Caco-2 (cell line): ENCODE measurements at regions not wholly inside any gene's neighbourhood (a gene's known extent, or its start where the extent isn't known, plus 50 kb on each side); places are given as distances from the start of the nearest gene placed in this dataset.

Source experiments
- BruUV-seq: library from RNA; stranded (reverse); fragments of 400-500 nt; replicated peaks from 2 replicates; lab custom pipeline; 2021; lab: Mats Ljungman, UMichigan
- CTCF ChIA-PET: fragments of 300-600 bp; sonication (Branson Sonifier 250); formaldehyde crosslinking; loops from one replicate; lab custom pipeline; 2022; ENCODE audit warnings: antibody characterized with exemption; lab: Charles Lee
- POLR2A ChIA-PET: fragments of 300-600 bp; sonication (Branson Sonifier 250); formaldehyde crosslinking; loops from one replicate; lab custom pipeline; 2022; ENCODE audit warnings: antibody characterized with exemption; lab: Charles Lee
- DNase-seq, 2 experiments: peaks; one replicate each; pipeline versions ENCODE4 v3.0.0 to v3.0.0-alpha.2; 2020 to 2022
- H3K27me3 ChIP-seq: replicated peaks from 2 replicates; pipeline ENCODE4 v1.6.0; 2011; ENCODE audit warnings: low read length; ENCODE audit not compliant: control insufficient read depth, insufficient read depth
- H3K36me3 ChIP-seq: 2 replicates; pipeline ENCODE4 v1.5.1; 2011; ENCODE audit warnings: low read length; ENCODE audit not compliant: control insufficient read depth, insufficient read depth
- H3K4me1 ChIP-seq: fragments of 250-450 bp; sonication (Bioruptor Pico); 2 replicates; pipeline ENCODE4 v1.5.1; 2020; ENCODE audit warnings: mild to moderate bottlenecking
- H3K4me3 ChIP-seq: 2 replicates; pipeline ENCODE4 v1.5.1; 2011; ENCODE audit warnings: low read depth, mild to moderate bottlenecking, control low read depth, low read length
- H3K9me3 ChIP-seq: fragments of 250-450 bp; sonication (Bioruptor Pico); 2 replicates; pipeline ENCODE4 v1.5.1; 2020; ENCODE audit warnings: mild to moderate bottlenecking, moderate library complexity
- H3K27ac Mint-ChIP-seq: one replicate; pipeline ENCODE4 v1.8.0; 2022; ENCODE audit warnings: mixed read lengths; ENCODE audit not compliant: unreplicated experiment
- H3K27me3 Mint-ChIP-seq: one replicate; pipeline ENCODE4 v1.8.0; 2022; ENCODE audit warnings: mixed read lengths; ENCODE audit not compliant: insufficient read depth, unreplicated experiment
- H3K36me3 Mint-ChIP-seq: one replicate; pipeline ENCODE4 v1.8.0; 2022; ENCODE audit warnings: mild to moderate bottlenecking, mixed read lengths; ENCODE audit not compliant: insufficient read depth, unreplicated experiment
- H3K4me1 Mint-ChIP-seq: one replicate; pipeline ENCODE4 v1.8.0; 2022; ENCODE audit warnings: low read depth, mixed read lengths; ENCODE audit not compliant: unreplicated experiment
- H3K4me3 Mint-ChIP-seq: one replicate; pipeline ENCODE4 v1.8.0; 2022; ENCODE audit warnings: mild to moderate bottlenecking, moderate library complexity, mixed read lengths; ENCODE audit not compliant: unreplicated experiment
- H3K9me3 Mint-ChIP-seq: one replicate; pipeline ENCODE4 v1.8.0; 2022; ENCODE audit warnings: mixed read lengths; ENCODE audit not compliant: unreplicated experiment
- CTCF ChIP-seq, 2 experiments: fragments of 200-600 bp in 1 of 2; IDR thresholded peaks; 1 replicate in 1 of 2; 2 replicates in 1 of 2; pipeline versions ENCODE4 v1.5.1 to v1.8.0; 2011 to 2022; ENCODE audit warnings: antibody characterized with exemption in 1 of 2, control low read depth in 1 of 2, inconsistent platforms in 1 of 2, low read depth in 1 of 2, low read length in 1 of 2, mild to moderate bottlenecking in 1 of 2, moderate library complexity in 1 of 2; ENCODE audit not compliant: insufficient read depth in 1 of 2, severe bottlenecking in 1 of 2, unreplicated experiment in 1 of 2
- intact Hi-C: fragments of 100-400 bp; cut with micrococcal nuclease; formaldehyde crosslinking; loops from one replicate; pipeline ENCODE4 v1.10.0; 2022; ENCODE audit not compliant: unreplicated experiment

GRCh38 chr3:82031596-82031995 lies 270.2 kb upstream of the GBE1 start:
- no peak for DNase-seq
- no peak overlapping the region for H3K4me3 ChIP-seq
- no peaks in the 10 kb centered on the region for H3K9me3 Mint-ChIP-seq
- H3K27me3 ChIP-seq, result no peaks in the 10 kb centered on the region
- ChIA-PET POLR2A (no interaction called here), CTCF (no interaction called here)
- BruUV-seq, result no TSS peak
- H3K4me1 Mint-ChIP-seq, result no peaks in the 10 kb centered on the region
- H3K36me3 ChIP-seq, result no peaks in the 10 kb centered on the region
- no peak overlapping the region for H3K27ac Mint-ChIP-seq
- intact Hi-C loops, result no loop called here
- H3K36me3 Mint-ChIP-seq, result no peaks in the 10 kb centered on the region
- no peaks in the 10 kb centered on the region for H3K9me3 ChIP-seq
- TF ChIP-seq CTCF (IDR thresholded peaks at IDR 0.05; ENCODE audit: insufficient read depth in 1 of 2, low read depth in 1 of 2, low read length in 1 of 2, severe bottlenecking in 1 of 2, unreplicated experiment in 1 of 2), result no peak
- peaks cover 8% of the 10 kb centered on the region for H3K27me3 Mint-ChIP-seq
- no peak overlapping the region for H3K4me3 Mint-ChIP-seq
- H3K4me1 ChIP-seq, result no peaks in the 10 kb centered on the region

DNA sequence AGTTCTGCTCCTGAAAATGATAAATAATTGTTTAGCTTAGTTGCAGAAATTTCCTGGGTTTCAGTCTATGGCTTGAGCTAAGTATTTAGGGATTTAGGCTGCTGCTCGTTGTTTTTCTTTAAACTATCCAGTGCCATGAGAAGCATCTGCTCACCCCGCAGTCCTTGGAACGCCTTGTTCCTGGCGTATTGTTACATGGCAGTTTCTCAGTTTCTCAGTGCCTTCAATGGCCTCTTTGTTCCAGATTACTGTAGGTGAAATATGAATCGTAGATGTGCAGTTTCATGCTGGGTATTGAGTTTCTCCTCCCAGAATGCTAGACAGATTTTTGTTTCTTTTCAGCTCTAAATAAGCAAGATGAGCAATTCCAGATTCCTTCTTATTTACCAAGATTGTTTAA lies 269.5 kb upstream of the GBE1 start:
- intact Hi-C loops, result no loop called here
- Mint-ChIP-seq H3K4me1 (no peaks in the 10 kb centered on the region), H3K4me3 (no peak overlapping the region), H3K36me3 (no peaks in the 10 kb centered on the region), H3K9me3 (no peaks in the 10 kb centered on the region), H3K27me3 (peaks cover 11% of the 10 kb centered on the region), H3K27ac (no peak overlapping the region)
- Histone ChIP-seq H3K36me3 (no peaks in the 10 kb centered on the region), H3K9me3 (no peaks in the 10 kb centered on the region), H3K4me3 (no peak overlapping the region), H3K27me3 (no peaks in the 10 kb centered on the region), H3K4me1 (no peaks in the 10 kb centered on the region)
- ChIA-PET POLR2A (no interaction called here), CTCF (no interaction called here)
- DNase-seq, result no peak
- BruUV-seq, result no TSS peak
- no peak for TF ChIP-seq CTCF (IDR thresholded peaks at IDR 0.05; ENCODE audit: insufficient read depth in 1 of 2, low read depth in 1 of 2, low read length in 1 of 2, severe bottlenecking in 1 of 2, unreplicated experiment in 1 of 2)

- Mint-ChIP-seq H3K36me3 (no peaks in the 10 kb centered on the region), H3K9me3 (no peaks in the 10 kb centered on the region), H3K27me3 (peaks cover 10% of the 10 kb centered on the region), H3K27ac (no peak overlapping the region), H3K4me3 (no peak overlapping the region), H3K4me1 (no peaks in the 10 kb centered on the region)
- intact Hi-C loops, result no loop called here
- ChIA-PET POLR2A (no interaction called here), CTCF (no interaction called here)
- no peak for TF ChIP-seq CTCF (IDR thresholded peaks at IDR 0.05; ENCODE audit: insufficient read depth in 1 of 2, low read depth in 1 of 2, low read length in 1 of 2, severe bottlenecking in 1 of 2, unreplicated experiment in 1 of 2)
- Histone ChIP-seq H3K36me3 (no peaks in the 10 kb centered on the region), H3K4me1 (no peaks in the 10 kb centered on the region), H3K4me3 (no peak overlapping the region), H3K9me3 (no peaks in the 10 kb centered on the region), H3K27me3 (no peaks in the 10 kb centered on the region)
- DNase-seq, result no peak
- no TSS peak for BruUV-seq
Measured at GRCh38 chr3:82022836-82023235, 261.4 kb upstream of the GBE1 start.
